ENCODE measurements at regions not wholly inside any gene's neighbourhood (a gene's known extent, or its start where the extent isn't known, plus 50 kb on each side); places are given as distances from the start of the nearest gene placed in this dataset.

- H3K36me3 ChIP-seq = no peaks in the 10 kb centered on the region
These were observed 147.5 kb upstream of the TSHZ2 start for GRCh38 chr20:52824494-52825216.

GRCh38 chr20:52823303-52823702 is 148.9 kb upstream of the TSHZ2 start:
- H3K9me3 ChIP-seq = no peaks in the 10 kb centered on the region
- no peaks in the 10 kb centered on the region for H3K36me3 ChIP-seq
- H3K27me3 ChIP-seq = no peaks in the 10 kb centered on the region
- DNase-seq = no peak
- no peak overlapping the region for H3K4me3 ChIP-seq (replicated peaks in 1 of 3)
- H3K27ac ChIP-seq = no peak overlapping the region
- no peaks in the 10 kb centered on the region for H3K4me1 ChIP-seq
- TF ChIP-seq POLR2A (IDR thresholded peaks at IDR 0.05) = no peak
- WGBS, 2 donors = 82 to 83% methylated on average over 2 of the region's 2 CpGs
- intact Hi-C loops (cut with DNase I) = no loop called here

More at GRCh38 chr20:52824494-52825216, 147.5 kb upstream of the TSHZ2 start:
- DNase-seq = no peak
- WGBS, 2 donors = 83 to 88% methylated on average over 13 of the region's 13 CpGs
- Histone ChIP-seq H3K9me3 (no peaks in the 10 kb centered on the region), H3K4me3 (replicated peaks in 1 of 3) (no peak overlapping the region), H3K4me1 (no peaks in the 10 kb centered on the region), H3K27ac (no peak overlapping the region), H3K27me3 (no peaks in the 10 kb centered on the region)
- intact Hi-C loops (cut with DNase I) = no loop called here
- TF ChIP-seq CTCF (IDR thresholded peaks at IDR 0.05) = no peak
- TF ChIP-seq POLR2A (IDR thresholded peaks at IDR 0.05) = no peak

DNA sequence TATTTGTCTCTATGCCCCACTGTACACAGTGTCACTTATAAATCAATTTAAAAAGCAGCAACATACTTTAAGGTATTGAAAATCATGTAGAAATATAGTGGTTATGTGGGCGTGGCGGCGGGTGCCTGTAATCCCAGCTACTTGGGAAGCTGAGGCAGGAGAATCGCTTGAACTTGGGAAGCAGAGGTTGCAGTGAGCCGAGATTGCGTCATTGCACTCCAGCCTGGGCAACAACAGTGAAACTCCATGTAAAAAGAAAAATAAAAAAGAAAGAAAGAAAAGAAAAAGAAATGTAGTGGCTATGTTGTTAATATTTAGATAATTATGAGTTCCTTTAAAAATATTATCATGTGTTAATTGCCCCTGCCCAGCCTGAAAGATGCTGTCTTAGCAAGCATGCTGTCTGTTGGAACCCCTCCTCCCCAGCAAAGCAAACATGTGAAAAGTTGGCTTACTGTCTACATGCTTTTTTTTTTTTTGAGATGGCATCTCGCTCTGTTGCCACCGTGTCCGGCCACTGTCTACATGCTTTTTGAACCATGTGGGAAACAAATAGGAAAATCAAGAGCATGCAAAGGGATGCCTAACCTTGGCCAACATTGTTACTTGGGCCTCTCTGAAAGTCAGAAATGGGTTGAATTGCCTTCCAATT is 151.4 kb upstream of the TSHZ2 start:
- intact Hi-C loops (cut with DNase I) = no loop called here
- Histone ChIP-seq H3K4me1 (no peaks in the 10 kb centered on the region), H3K27me3 (no peaks in the 10 kb centered on the region), H3K27ac (no peak overlapping the region), H3K4me3 (replicated peaks in 1 of 3) (no peak overlapping the region), H3K36me3 (no peaks in the 10 kb centered on the region), H3K9me3 (no peaks in the 10 kb centered on the region)
- DNase-seq = no peak
- TF ChIP-seq CTCF (IDR thresholded peaks at IDR 0.05) (no peak), POLR2A (IDR thresholded peaks at IDR 0.05) (no peak)
- 93 to 94% methylated on average over 9 of the region's 9 CpGs for WGBS, 2 donors

- H3K36me3 ChIP-seq = no peaks in the 10 kb centered on the region
These were observed 153.7 kb upstream of the TSHZ2 start for GRCh38 chr20:52818491-52818890.

GRCh38 chr20:52817981-52818380 is 154.2 kb upstream of the TSHZ2 start:
- no peaks in the 10 kb centered on the region for H3K9me3 ChIP-seq
- H3K36me3 ChIP-seq = no peaks in the 10 kb centered on the region
- intact Hi-C loops (cut with DNase I) = no loop called here
- H3K27ac ChIP-seq = no peak overlapping the region
- no peak for DNase-seq
- 84 to 98% methylated on average over 3 of the region's 3 CpGs for WGBS, 2 donors
- no peaks in the 10 kb centered on the region for H3K4me1 ChIP-seq
- H3K27me3 ChIP-seq = no peaks in the 10 kb centered on the region
- H3K4me3 ChIP-seq (replicated peaks in 1 of 3) = no peak overlapping the region
- TF ChIP-seq CTCF (IDR thresholded peaks at IDR 0.05) (no peak), POLR2A (IDR thresholded peaks at IDR 0.05) (no peak)

More at GRCh38 chr20:52818491-52818890, 153.7 kb upstream of the TSHZ2 start:
- no peaks in the 10 kb centered on the region for H3K4me1 ChIP-seq
- no peak for DNase-seq
- H3K27me3 ChIP-seq = no peaks in the 10 kb centered on the region
- no peak overlapping the region for H3K4me3 ChIP-seq (replicated peaks in 1 of 3)
- TF ChIP-seq CTCF (IDR thresholded peaks at IDR 0.05) = no peak
- no peak for TF ChIP-seq POLR2A (IDR thresholded peaks at IDR 0.05)
- no peak overlapping the region for H3K27ac ChIP-seq
- H3K9me3 ChIP-seq = no peaks in the 10 kb centered on the region
- WGBS, 2 donors = 85 to 89% methylated on average over 5 of the region's 5 CpGs
- intact Hi-C loops (cut with DNase I) = no loop called here
